ENCODE measurements at regions not wholly inside any gene's neighbourhood (a gene's known extent, or its start where the extent isn't known, plus 50 kb on each side); places are given as distances from the start of the nearest gene placed in this dataset.

GRCh38 chr2:144227427-144228105, 292.4 kb downstream of the ZEB2 start:
- Histone ChIP-seq H3K4me1 (ENCODE audit: insufficient read depth, low read length, poor library complexity, severe bottlenecking) (peaks cover 31% of the 10 kb centered on the region), H3K36me3 (ENCODE audit: insufficient read depth, low read length, poor library complexity, severe bottlenecking) (no peaks in the 10 kb centered on the region), H3K27me3 (replicated peaks; ENCODE audit: insufficient read depth, low read depth, low read length, poor library complexity) (no peaks in the 10 kb centered on the region), H3K4me3 (ENCODE audit: low read depth, low read length, poor library complexity, severe bottlenecking) (no peak overlapping the region), H3K9me3 (ENCODE audit: low read depth, low read length, poor library complexity, severe bottlenecking) (no peaks in the 10 kb centered on the region), H3K27ac (ENCODE audit: low read depth, low read length, poor library complexity, severe bottlenecking) (no peak overlapping the region)
- intact Hi-C loops (cut with micrococcal nuclease; ENCODE audit: unreplicated experiment): no loop called here
- ChIA-PET CTCF (no interaction called here), POLR2A (ENCODE audit: low non-redundant PET) (no interaction called here)
- BruUV-seq (replicated peaks): no TSS peak
- no peak for DNase-seq (ENCODE audit: low spot score)
- TF ChIP-seq CTCF (conservative IDR thresholded peaks at IDR 0.05; ENCODE audit: low read depth, low read length) (no peak), EZH2 (IDR thresholded peaks at IDR 0.05; ENCODE audit: borderline replicate concordance, low read depth, low read length, poor library complexity, severe bottlenecking) (no peak)

DNA sequence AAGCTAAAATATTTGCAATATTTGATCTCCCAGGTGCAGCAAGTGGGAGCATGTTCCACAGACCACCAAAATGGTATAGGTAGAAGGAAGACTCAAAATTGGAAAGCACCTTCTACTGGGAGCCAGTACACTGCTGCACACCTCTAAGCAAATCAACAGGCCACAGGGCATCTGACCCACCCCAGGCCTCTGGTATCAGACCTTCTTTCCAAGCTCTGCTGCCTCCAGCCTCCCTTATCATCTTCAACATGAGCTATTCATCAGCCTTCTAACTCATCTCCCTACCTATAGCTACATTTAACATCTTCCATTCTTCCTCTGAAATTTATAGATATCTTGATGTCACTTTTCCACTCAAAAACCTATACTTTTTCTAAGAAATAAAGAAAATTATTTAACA, 294.8 kb downstream of the ZEB2 start:
- intact Hi-C loops (cut with micrococcal nuclease; ENCODE audit: unreplicated experiment): no loop called here
- Histone ChIP-seq H3K4me1 (ENCODE audit: insufficient read depth, low read length, poor library complexity, severe bottlenecking) (peaks cover 11% of the 10 kb centered on the region), H3K36me3 (ENCODE audit: insufficient read depth, low read length, poor library complexity, severe bottlenecking) (no peaks in the 10 kb centered on the region), H3K4me3 (ENCODE audit: low read depth, low read length, poor library complexity, severe bottlenecking) (no peak overlapping the region), H3K27me3 (replicated peaks; ENCODE audit: insufficient read depth, low read depth, low read length, poor library complexity) (no peaks in the 10 kb centered on the region), H3K27ac (ENCODE audit: low read depth, low read length, poor library complexity, severe bottlenecking) (no peak overlapping the region), H3K9me3 (ENCODE audit: low read depth, low read length, poor library complexity, severe bottlenecking) (no peaks in the 10 kb centered on the region)
- no peak for DNase-seq (ENCODE audit: low spot score)
- ChIA-PET CTCF (no interaction called here), POLR2A (ENCODE audit: low non-redundant PET) (no interaction called here)
- BruUV-seq (replicated peaks): no TSS peak
- TF ChIP-seq EZH2 (IDR thresholded peaks at IDR 0.05; ENCODE audit: borderline replicate concordance, low read depth, low read length, poor library complexity, severe bottlenecking): no peak
- no peak for TF ChIP-seq CTCF (conservative IDR thresholded peaks at IDR 0.05; ENCODE audit: low read depth, low read length)

- no peaks in the 10 kb centered on the region for H3K9me3 ChIP-seq (ENCODE audit: low read depth, low read length, poor library complexity, severe bottlenecking)
- no peak overlapping the region for H3K4me3 ChIP-seq (ENCODE audit: low read depth, low read length, poor library complexity, severe bottlenecking)
- CTCF ChIA-PET: no interaction called here
- no peak for TF ChIP-seq CTCF (conservative IDR thresholded peaks at IDR 0.05; ENCODE audit: low read depth, low read length)
- TF ChIP-seq EZH2 (IDR thresholded peaks at IDR 0.05; ENCODE audit: borderline replicate concordance, low read depth, low read length, poor library complexity, severe bottlenecking): no peak
- DNase-seq (ENCODE audit: low spot score): no peak
- POLR2A ChIA-PET (ENCODE audit: low non-redundant PET): no interaction called here
- intact Hi-C loops (cut with micrococcal nuclease; ENCODE audit: unreplicated experiment): no loop called here
- no peaks in the 10 kb centered on the region for H3K36me3 ChIP-seq (ENCODE audit: insufficient read depth, low read length, poor library complexity, severe bottlenecking)
- no peaks in the 10 kb centered on the region for H3K27me3 ChIP-seq (replicated peaks; ENCODE audit: insufficient read depth, low read depth, low read length, poor library complexity)
- BruUV-seq (replicated peaks): no TSS peak
- H3K27ac ChIP-seq (ENCODE audit: low read depth, low read length, poor library complexity, severe bottlenecking): no peak overlapping the region
- peaks cover 8% of the 10 kb centered on the region for H3K4me1 ChIP-seq (ENCODE audit: insufficient read depth, low read length, poor library complexity, severe bottlenecking)
Measured at GRCh38 chr2:144224472-144224871, 295.4 kb downstream of the ZEB2 start.
